GM13976 (cell line): ENCODE measurements at regions not wholly inside any gene's neighbourhood (a gene's known extent, or its start where the extent isn't known, plus 50 kb on each side); places are given as distances from the start of the nearest gene placed in this dataset.
"Not testable (repeated sequence)": the region's sequence is repeated elsewhere in the genome, so short reads cannot be mapped to it uniquely, and the experiment has no call there.

Experiments
- DNase-seq: peaks from one replicate; pipeline ENCODE4 v3.0.0; 2012; ENCODE audit warnings: low spot score
- in situ Hi-C: fragments of 300-500 bp; cut with MboI; formaldehyde crosslinking; loops from one replicate; pipeline ENCODE4 v1.12.0; 2022; ENCODE audit warnings: low sequenced_read_pairs, mixed read lengths, inconsistent platforms; ENCODE audit not compliant: unreplicated experiment
- TF ChIP-seq, protein P1 (sequence below): IDR thresholded peaks from 2 replicates; pipeline ENCODE4 v1.5.1; 2012; ENCODE audit warnings: borderline replicate concordance, mild to moderate bottlenecking; ENCODE audit not compliant: insufficient read depth; ENCODE audit errors: extremely low read depth, missing control alignments, control extremely low read depth

- TF ChIP-seq, protein P1, sequence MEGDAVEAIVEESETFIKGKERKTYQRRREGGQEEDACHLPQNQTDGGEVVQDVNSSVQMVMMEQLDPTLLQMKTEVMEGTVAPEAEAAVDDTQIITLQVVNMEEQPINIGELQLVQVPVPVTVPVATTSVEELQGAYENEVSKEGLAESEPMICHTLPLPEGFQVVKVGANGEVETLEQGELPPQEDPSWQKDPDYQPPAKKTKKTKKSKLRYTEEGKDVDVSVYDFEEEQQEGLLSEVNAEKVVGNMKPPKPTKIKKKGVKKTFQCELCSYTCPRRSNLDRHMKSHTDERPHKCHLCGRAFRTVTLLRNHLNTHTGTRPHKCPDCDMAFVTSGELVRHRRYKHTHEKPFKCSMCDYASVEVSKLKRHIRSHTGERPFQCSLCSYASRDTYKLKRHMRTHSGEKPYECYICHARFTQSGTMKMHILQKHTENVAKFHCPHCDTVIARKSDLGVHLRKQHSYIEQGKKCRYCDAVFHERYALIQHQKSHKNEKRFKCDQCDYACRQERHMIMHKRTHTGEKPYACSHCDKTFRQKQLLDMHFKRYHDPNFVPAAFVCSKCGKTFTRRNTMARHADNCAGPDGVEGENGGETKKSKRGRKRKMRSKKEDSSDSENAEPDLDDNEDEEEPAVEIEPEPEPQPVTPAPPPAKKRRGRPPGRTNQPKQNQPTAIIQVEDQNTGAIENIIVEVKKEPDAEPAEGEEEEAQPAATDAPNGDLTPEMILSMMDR = no peak
- in situ Hi-C loops = no loop called here
- no peak for DNase-seq
Observed at GRCh38 chr4:38409852-38410251, 254.1 kb upstream of the KLF3 start.

DNA sequence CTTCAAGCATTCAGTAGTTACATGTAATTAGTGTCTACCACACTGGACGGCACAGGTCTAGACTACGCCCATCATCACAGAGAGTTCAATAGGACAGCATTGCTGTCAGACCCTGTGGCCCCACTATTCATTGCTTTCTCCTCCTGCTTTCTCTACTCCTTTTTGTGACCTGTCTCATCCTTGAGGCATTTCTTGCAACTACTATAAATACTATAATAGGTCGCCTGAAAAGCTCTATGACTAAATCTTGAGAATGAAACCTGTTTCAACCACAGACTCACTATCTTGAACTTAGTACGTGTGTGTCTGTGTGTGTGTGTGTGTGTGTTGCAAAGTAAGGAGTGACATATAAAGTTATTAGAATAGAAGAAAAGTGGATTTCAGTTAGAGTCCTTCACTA is 252.9 kb upstream of the KLF3 start:
- in situ Hi-C loops = no loop called here
- DNase-seq = peak; percentile 60
- TF ChIP-seq, protein P1 = no peak

DNA sequence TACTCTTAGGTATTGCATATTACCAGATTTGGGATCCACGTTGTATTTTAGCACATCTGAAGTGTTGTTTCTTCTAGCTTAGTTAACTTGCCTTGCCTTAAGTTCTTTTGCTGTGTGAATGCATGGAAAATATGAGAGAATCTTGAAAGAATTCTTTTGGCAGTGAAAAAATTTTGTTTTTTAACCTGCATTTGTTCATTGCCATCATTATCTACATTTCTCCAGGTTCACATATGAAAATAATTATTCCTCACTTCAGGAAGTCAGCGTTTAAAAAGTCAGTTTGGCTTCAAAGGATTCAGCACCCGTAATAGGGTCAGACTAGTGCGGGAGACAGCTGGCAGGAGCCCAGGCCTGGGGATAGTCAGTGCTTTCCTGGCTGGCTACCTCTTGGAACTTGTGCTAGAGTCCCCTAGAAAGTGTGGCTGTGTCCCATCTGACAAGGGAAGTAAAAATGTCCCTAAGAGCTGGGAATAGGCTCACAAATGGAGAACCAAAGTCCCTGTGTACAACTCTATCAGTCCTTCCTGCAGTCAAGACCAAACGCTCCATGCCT is 251.9 kb upstream of the KLF3 start:
- in situ Hi-C loops = no loop called here
- TF ChIP-seq, protein P1 = no peak
- no peak for DNase-seq

- TF ChIP-seq, protein P1 = no peak
- in situ Hi-C loops = no loop called here
- no peak for DNase-seq
Observed at GRCh38 chr4:38413524-38414341, 250.3 kb upstream of the KLF3 start.

DNA sequence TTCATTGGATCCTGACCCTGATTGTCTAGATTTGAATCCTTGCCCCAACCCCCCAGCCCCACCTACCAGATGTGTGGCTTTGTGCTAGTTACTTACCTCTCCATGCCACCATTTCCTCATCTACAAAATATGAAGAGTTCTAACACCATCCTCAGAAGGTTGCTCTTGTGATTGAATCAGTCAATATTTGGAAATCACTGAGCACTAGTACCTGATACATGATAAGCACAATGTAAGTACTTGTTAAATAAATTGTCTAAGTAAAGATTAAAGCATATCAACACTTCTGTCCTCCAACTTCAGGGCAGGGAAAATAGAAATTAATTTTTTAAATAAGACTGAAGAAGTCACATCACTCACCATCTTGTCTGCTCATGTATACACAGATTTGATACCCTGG is 249.6 kb upstream of the KLF3 start:
- in situ Hi-C loops = no loop called here
- DNase-seq = no peak
- TF ChIP-seq, protein P1 = no peak

DNA sequence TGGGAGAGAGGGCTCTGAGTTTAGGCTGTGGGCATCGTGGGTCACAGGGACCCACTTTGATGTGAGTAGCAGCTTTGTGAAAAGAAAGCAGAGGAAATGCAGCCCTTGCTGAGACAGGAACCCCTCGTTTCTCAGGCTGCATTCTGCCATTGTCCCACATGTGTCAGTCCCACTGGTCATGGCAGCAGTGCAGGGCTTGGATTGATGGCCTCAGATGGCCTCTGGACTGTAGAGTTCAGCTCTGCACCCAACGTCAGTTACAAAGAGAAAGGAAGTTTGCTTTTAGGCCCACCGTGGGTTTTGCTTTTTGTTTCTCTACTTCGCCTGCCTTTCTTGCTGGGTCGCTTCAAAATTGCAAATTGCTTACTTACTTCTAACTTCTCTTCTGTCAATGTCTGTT is 248.3 kb upstream of the KLF3 start:
- TF ChIP-seq, protein P1 = no peak
- in situ Hi-C loops = no loop called here
- DNase-seq = no peak

DNA sequence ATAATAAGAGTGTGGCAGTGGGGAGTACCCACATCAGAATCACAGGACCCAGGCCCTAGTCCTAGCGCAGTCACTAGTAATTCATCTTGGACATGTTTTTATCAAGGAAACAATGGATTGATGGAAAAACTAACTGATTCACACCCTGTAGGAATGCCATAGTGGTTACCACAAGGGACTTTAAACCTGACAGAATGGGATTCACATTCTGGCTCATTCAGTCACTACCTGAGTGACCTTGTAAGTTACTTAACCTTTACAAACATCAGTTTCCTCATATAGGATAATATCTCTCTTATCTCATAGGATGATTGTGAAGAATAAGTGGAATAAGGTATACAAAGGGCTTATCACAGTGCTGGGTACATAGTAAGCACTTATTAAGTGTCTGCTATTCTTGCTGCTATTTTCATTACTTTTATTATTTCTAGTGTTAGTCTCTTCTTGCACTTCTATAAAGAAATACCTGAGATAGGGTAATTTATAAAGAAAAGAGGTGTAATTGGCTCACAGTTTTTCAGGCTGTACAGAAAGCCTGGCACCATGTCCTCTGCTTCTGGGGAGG is 247.5 kb upstream of the KLF3 start:
- DNase-seq = no peak
- TF ChIP-seq, protein P1 = no peak
- in situ Hi-C loops = no loop called here

DNA sequence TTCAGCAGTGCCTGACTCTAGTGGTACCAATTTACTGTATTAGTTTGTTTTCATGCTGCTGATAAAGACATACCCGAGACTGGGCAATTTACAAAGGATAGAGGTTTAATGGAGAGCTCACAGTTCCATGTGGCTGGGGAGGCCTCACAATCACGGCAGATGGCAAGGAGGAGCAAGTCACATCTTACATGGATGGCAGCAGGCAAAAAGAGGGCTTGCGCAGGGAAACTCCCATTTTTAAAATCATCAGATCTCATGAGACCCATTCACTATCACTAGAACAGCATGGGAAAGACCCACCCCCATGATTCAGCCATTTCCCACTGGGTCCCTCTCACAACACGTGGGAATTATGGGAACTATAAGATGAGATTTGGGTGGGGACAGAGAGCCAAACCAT is 243.7 kb upstream of the KLF3 start:
- in situ Hi-C loops, DNase-seq: not testable (repeated sequence)
